HG03139 (cell line): ENCODE measurements at regions not wholly inside any gene's neighbourhood (a gene's known extent, or its start where the extent isn't known, plus 50 kb on each side); places are given as distances from the start of the nearest gene placed in this dataset.
"Not testable (repeated sequence)": the region's sequence is repeated elsewhere in the genome, so short reads cannot be mapped to it uniquely, and the experiment has no call there.

Source experiments
- ATAC-seq: cut with Tn5 transposase; IDR thresholded peaks from one replicate; pipeline ENCODE4 v1.9.1; 2021; ENCODE audit not compliant: unreplicated experiment

DNA sequence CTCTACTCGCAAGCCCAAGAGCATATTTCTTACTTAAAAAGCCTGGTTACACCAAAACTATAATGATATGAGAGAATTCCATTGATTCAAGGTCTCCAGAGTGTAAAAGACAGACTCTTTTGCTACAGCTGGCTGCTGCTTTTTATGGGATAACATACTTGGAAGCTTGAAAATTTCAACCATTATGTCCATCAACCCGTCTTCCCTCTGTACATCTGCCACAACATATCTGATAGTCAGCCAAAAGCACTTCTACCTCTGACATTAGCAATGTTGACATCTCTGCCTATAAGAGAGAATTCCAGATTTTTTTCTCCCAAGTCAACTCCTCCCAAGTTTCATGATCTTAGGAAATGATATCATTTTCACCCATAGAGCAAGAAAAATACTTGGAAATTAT lies 54.4 kb upstream of the IQCM start:
- ATAC-seq = no peak

DNA sequence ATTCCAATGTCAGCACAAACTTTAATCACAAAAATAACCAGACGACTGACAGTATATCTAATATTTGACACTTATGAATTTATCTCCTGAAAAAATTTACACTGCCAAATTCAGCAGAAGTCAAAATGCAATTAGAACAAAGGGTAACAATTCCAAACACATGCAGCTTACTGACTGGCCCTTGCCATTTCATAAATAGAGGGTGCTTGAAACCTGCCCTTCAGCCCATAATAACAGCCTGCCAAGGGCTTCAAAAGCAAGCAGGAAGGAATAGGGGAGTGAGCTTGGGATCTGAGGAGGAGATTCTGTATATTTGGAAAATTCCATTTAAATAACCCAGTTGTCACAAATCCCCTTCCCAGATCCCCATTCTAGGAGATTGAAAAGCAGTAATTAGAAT lies 66.1 kb upstream of the IQCM start:
- ATAC-seq = no peak

DNA sequence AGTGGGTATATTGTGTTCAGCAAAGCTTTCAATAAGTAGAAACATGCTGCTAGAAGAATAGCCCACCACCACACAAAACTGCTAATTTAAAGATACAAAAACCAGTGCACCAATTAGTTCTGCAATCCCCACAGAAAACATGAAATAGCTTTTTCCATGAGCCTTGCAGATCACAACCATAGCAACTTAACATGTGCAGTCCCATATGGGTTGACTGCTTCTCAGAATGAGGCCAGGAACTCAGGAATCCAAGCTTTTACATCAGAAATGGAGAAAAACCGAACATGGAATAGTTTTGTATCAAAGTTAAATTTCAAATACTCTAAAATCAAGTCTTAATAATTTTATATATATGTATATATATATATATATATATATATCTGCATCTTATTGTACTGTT lies 66.6 kb upstream of the IQCM start:
- ATAC-seq = no peak

DNA sequence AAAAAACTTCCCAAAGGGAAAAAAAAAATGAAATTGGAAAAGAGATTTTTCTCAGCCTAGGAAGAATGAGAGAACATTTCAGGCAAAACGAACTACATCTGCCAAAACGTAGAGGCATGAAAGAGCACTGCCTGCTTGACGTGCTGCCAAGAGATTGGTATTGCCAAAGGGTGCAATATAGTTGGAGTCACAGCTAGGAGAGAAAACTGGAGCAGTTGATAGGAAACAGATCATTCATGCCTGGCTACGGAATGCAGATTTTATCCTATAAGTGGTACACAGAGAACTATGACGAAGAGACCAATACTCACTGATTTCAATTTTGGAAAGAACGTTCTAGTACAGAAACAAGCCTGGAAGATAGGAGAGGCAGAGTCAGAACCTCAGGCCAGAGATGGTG lies 68.4 kb upstream of the IQCM start:
- ATAC-seq = no peak

DNA sequence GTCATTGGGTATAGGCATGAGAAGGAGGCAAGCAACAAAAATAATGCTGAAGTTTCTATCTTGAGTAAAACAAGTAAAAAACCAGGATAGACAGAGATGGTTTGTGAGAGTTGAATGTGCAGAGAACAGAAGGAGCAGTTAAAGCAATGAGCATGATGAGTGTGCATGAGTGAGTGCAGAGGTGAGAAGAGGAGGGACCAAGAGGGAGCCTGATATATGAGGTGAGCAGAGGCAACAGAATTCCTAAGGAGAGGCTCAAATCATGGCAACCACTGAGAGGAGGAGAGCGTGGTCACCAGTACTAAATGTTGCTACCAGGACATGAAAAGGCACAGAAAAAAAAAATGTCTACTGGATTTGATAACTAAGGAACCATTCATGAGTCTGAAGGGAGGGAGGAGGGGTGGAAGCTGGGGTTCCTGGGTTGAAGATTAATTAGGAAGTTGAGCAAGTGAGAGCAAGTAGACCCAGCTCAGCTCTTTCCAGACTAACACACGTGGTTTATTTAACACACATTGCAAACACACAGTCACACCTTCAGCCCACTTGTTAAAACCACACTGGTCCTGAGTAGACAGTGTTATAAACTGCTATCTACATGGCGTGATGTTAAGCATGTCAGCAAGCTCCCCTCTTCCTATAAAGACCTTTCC lies 69.0 kb upstream of the IQCM start:
- ATAC-seq = no peak

DNA sequence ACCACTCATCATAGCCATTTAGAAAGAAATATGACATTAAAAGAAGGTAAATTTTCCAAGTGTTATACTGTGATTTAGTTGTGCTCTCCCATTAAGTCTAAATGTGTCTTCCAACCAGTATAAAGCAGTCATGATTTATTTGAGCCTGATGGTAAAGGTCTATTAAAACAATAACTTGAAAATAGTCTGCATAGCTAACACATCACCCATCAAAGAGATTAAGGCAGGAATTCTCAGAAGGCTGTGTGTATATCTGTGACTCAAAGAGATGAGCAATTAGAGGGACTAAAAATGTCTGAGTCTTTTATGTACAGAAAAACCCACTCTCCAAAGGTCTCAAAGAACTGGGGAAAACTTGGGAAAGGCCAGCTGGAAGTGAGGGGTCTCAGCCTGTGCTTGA lies 70.3 kb upstream of the IQCM start:
- no peak for ATAC-seq

DNA sequence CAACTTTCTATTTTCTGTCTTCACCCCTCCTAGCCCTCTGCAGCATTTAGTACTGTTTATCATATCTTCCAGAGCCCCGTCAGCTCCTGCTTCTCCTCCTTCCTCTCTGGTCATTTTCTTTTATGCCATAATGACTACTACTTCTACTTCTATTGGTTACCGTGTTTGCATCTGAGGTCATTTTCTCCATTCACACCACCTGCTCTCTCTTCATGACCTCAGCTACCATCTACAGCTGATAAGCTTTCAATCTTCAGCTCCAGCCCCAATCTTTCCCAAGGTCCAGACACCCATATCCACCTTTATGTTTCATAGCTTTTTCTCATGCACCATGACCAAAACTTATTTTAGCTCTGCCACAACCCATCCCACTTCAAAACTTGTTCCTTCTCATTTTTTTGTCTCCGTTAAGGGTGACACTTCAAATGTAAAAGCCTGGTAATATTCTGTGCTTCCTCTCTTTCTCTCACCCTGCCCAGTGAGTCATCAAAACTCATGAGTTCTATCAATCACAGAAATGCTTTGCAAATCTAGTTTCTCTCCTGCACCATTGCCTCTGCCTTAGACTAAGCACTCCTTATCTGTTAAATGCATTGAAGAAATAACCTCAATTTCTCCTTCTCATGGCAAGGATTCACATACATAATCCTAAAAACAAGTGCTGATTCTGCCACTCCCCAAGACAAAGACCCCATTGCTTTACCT lies 71.3 kb upstream of the IQCM start:
- no peak for ATAC-seq

DNA sequence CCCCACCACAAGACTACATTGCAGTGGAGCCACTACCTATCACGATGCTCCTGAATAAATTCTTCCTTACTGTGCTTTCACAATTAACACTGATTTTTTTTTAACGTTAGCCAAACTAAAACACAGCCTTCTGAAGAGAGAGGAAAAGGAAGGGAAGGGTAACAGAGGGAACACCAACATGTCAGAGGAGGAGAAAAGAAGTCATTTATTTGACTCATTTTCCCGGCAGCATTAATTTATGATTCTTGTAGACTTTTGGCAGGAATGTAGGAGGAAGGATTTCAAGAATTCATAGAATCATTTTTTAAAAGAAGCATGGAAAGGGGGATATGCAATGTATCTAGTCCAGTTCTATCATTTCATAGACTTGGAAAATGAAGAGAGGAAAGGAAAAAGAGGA lies 74.3 kb upstream of the IQCM start:
- ATAC-seq = no peak

DNA sequence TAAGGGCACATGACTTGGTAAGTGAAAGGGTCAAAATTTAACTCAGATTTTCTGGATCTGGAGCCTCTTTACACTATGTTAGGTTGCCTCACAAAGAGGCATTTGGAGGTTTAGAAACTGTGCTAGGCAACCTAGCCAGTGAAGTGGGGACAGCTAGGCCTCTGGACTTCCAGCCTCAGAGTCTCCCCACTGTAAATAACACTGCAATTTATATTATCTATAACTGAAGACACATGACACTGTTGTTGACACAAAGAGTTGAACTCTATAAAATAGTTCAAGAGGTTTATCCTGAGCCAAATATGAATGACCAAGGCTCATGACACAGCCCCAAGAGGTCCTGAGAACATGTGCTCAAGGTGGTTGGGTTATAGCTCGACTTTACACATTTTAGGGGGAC lies 74.9 kb upstream of the IQCM start:
- ATAC-seq = no peak

DNA sequence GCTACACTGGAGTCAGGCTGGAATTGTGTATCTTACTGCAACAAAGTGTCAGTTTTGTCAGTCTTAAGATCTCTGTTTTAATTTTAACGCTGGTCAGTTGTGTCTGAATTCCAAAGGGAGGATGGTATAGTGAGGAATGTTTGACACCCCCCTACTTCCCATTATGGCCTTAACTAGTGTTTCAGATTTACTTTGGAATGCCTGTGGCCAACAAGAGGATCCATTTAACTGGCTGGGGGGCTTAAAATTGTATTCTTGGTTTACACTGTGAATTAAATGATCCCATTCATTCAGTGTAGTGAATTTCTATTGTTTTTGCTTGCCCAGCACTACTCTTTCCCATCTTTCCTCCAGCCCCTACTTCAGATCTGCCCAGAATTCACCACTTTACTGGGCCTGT lies 75.8 kb upstream of the IQCM start:
- ATAC-seq = no peak

DNA sequence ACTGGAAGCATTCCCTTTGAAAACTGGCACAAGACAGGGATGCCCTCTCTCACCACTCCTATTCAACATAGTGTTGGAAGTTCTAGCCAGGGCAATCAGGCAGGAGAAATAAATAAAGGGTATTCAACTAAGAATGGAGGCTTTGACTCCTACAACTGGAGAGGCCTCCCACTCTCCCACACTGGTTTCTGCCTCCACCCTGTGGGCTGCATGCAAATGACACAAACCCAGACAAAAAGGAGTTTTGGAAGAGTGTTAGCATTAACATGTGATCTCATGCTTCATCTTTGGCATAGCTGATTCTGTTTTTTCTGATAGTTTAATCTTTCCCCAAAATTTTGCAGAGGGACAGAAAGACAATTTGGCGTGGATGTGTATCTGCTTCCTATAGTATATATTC lies 80.8 kb upstream of the IQCM start:
- no peak for ATAC-seq

DNA sequence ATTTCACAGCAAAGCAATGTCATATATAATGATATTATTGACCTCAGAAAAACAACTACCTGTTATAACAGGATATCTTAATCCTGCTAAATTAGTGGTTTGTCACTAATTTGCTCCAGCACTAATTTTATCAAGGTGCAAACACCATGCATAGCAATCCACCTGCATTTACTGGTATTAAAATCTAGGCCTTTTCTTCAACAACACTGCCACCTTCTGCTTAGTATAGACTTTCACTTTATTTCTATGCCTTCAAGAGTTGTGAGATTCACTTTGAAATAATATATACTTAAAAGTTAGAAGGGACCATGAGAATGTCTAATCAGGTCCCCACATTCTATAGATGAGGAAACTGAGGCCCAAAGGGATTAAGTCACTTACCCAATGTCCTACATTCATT lies 82.1 kb upstream of the IQCM start:
- no peak for ATAC-seq

DNA sequence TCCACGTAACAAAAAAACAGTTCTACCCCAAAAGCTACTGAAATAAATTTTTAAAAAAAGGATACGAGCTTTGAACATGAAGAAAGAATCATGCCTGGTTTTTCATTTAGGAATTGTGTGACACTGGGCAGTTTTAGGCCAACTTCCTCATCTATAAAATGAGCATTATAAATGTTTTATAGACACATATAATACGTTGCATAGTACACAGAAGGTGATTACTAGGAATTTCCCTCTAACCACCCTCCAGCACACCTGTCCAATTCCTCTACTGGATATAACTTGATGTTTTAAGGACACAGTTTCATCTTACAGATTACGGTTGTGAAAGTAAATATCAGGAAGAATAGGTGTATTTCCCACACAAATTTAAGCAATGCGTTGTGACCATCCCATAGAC lies 85.5 kb upstream of the IQCM start:
- no peak for ATAC-seq

DNA sequence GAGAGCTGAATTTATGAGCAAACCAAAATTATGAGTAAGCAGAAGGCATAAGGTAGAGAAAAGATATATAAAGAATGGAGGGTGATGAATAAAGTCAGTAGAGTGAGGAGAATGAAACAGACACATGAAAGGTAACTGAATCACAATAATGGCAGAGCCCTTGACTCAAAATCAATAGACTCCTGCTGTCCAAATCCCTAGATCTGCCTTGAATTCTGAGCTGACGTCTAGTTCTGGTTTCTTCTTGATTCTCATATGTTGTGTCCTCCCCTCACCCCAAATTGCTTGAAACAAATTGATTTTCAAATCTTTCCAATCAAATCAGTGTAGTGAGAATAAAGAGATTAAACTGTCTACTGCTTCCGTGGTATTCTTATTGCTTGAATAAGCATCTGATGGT lies 86.6 kb upstream of the IQCM start:
- no peak for ATAC-seq

DNA sequence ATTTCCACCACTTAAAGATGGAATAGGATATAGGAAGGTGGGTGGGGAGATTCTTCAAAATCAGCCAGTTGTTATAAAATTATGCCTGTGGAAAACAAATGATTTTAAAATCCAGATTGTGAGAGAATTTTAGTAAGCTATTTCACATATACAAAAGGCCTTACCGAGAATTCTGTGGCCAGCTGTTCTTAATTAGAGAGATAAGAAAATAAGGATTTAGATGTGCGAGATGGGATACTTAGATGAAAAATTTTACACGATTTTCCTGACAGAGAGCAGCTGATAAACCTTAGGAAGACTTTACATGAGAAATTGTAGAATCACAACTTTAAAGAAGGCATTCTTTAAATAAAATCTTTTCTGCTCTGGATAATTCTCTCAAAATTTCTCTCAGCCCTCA lies 94.5 kb upstream of the IQCM start:
- no peak for ATAC-seq

DNA sequence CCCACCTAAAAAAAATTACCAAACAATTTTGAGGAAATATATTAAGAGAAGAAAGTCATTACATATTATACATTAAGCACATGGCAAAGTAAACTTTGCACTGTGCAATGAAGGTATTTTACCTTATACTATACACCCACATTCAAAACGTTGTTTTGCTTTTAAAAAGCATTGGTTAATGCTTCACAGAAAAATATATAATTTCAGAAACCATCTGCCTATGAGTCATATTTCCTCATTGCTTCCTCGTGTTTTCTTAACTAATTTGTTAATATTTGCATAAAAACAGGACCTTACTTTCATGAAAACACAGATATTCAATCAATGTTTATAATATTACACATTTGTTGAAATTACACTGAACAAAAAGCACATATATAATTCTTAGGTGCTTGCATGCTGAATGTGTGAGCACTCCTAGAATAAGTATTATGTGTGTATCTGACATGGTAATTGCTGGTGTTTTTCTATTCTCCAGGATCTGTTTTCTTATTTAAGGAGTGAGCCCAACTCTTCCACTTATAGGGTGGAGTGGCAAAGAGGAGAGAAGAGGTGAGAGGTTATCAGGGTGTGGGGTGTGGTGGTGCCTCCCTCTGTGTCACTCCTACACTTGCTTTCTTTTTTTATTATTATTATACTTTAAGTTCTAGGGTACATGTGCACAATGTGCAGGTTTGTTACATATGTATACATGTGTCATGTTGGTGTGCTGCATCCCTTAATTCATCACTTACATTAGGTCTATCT lies 95.1 kb upstream of the IQCM start:
- ATAC-seq = no peak

DNA sequence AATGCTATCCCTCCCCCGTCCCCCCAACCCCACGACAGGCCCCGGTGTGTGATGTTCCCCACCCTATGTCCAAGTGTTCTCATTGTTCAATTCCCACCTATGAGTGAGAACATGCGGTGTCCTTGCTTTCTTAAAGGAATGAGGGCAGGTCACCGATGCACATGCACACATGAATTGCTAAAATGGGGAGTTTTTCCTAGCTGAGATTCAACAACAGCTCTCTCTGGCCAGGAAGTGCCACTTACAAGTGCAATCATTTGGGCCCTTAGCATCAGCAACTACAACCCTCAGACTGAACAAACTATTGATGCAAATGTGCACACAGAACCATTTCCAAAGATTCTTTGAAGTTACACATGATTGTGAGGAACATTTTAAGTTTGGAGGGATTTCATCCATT lies 95.7 kb upstream of the IQCM start:
- no peak for ATAC-seq

DNA sequence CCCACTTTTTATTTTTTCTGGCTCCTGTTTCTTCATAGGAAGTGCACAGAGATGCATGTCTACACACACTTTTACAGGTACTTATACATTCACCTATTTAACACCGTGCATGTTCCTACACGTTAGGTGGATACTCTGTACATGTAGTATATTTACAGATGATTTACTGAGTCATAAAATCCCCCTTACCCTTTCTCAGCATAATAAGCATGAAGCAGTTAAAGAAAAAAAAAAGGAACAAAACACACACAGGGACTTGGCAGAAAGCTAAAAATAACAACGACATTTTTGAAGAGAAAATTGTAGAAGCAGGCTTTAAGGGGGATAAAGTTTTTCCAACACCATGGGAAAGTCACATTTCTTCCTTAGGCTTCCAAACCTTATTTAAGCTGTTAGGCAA lies 96.4 kb upstream of the IQCM start:
- no peak for ATAC-seq

DNA sequence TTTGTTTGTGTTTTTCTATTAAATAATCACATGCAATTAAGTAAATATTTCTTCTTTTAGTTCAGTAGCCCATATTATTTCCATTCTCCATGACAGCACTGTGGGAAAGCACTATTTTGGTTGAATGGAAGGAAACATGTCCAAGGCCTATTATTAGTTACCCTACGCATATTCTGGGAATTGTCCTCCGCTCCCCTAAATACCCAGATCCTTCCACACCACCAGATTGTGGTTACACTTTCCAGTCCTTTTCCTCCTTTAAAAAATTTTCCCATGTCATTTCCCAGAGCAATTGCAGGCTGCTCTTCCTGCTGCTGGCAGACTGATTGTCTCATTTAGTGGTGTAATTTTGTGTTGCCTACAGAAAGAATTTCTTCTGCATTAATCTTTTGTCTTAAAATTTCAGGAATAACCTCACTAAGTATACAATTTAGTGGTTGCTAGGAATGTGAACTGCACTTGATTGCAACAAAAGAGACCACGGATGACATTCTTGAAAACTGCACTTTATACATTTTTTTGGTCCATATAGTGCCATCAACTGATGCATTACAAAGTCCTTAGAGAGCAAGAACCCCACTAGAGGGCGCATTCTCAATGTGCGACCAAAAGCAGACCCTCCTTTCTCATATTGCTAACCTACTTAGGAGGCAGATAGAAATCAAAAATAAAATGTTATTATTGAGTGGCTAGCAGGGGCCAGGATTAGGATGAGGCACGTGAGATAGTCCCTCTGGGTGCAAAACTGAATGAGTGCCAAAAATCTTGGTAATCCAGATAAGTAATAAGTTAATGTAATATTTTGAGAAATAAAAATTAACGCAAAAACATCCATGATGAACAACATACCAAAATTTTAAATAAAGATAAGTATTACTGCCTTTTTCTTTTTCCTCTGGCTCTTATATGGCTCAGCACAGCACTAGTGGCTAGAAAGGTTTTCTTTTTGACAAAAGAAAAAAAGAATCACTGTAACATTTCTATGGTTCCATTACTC lies 98.8 kb upstream of the IQCM start:
- peak; percentile 61 for ATAC-seq

DNA sequence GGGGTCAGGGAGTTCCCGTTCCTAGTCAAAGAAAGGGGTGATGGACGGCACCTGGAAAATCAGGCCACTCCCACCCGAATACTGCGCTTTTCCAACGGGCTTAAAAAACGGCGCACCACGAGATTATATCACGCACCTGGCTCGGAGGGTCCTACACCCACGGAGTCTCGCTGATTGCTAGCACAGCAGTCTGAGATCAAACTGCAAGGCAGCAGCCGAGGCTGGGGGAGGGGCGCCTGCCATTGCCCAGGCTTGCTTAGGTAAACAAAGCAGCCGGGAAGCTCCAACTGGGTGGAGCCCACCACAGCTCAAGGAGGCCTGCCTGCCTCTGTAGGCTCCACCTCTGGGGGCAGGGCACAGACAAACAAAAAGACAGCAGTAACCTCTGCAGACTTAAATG lies 100.1 kb upstream of the IQCM start:
- not testable (repeated sequence) for ATAC-seq

DNA sequence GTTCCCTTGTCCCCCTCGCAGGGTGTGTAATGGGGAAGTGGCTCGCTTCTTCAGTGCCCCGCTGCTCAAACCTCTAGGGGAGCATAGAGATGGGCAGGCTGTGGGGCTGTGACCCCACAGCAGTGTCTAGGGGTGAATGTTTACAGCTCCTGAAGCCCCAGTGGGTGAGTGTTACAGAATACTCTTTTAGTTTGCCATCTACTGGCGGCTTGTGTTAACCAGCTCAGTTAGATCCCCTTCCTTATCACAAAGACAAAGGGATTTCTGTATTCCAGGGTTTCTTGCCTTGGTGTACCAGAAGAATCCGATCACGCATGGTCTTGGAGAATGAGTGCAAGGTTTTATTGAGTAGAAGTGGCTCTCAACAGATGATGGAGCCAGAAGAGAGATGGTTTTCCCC lies 108.1 kb upstream of the IQCM start:
- ATAC-seq = no peak
